ENCODE measurements at regions not wholly inside any gene's neighbourhood (a gene's known extent, or its start where the extent isn't known, plus 50 kb on each side); places are given as distances from the start of the nearest gene placed in this dataset.

- no peak overlapping the region for H3K9ac ChIP-seq (ENCODE audit: control insufficient read depth, insufficient read depth, low read length)
- DNase-seq (ENCODE audit: low read depth, low spot score) = no peak
- H4K20me1 ChIP-seq (ENCODE audit: control insufficient read depth, insufficient read depth) = no peaks in the 10 kb centered on the region
- no TSS peak for BruUV-seq (replicated peaks)
- POLR2A ChIA-PET = no interaction called here
- CTCF ChIA-PET = interaction anchor here (0.6 to 0.7 kb wide), 2 partner anchors 53 to 123 kb away, joined by 3 read pairs; no protein-coding TSS in a partner anchor
- no peak overlapping the region for H3K4me3 ChIP-seq
- H3K9me3 ChIP-seq (replicated peaks; ENCODE audit: control insufficient read depth, insufficient read depth, low read length) = no peaks in the 10 kb centered on the region; the same call in 2 of the 3 replicates
- H3K4me1 ChIP-seq (ENCODE audit: control insufficient read depth, insufficient read depth, low read length) = no peaks in the 10 kb centered on the region; the same call in 1 of the 2 replicates
- H3K27ac ChIP-seq (ENCODE audit: control insufficient read depth, insufficient read depth) = no peak overlapping the region
- RAD21 ChIA-PET (ENCODE audit: unreplicated experiment) = interaction anchor here (1.2 kb wide), 1 partner anchor 21 kb away, joined by 3 read pairs; no protein-coding TSS in a partner anchor
- in situ Hi-C loops (cut with MboI) = no loop called here
- intact Hi-C loops (cut with micrococcal nuclease; ENCODE audit: unreplicated experiment) = no loop called here
- SMC1A ChIA-PET (ENCODE audit: uncharacterized antibody, unreplicated experiment) = interaction anchor here (1.0 kb wide), 1 partner anchor 77 kb away, joined by 3 read pairs; no protein-coding TSS in a partner anchor
- H2AFZ ChIP-seq (ENCODE audit: control insufficient read depth, low read depth, low read length) = no peak overlapping the region
- no peak overlapping the region for H3K4me2 ChIP-seq (ENCODE audit: control insufficient read depth, insufficient read depth)
- no peaks in the 10 kb centered on the region for H3K79me2 ChIP-seq (ENCODE audit: control insufficient read depth, insufficient read depth, low read length)
- H3K36me3 ChIP-seq (ENCODE audit: control insufficient read depth in 2 of 2, insufficient read depth in 2 of 2, low read length in 1 of 2) = no peaks in the 10 kb centered on the region
- FAIRE-seq = no peak
- no peaks in the 10 kb centered on the region for H3K27me3 ChIP-seq (replicated peaks in 1 of 2; ENCODE audit: control insufficient read depth in 2 of 2, insufficient read depth in 2 of 2, low read length in 1 of 2)
- ATAC-seq = no peak
- TF ChIP-seq POLR2A (IDR thresholded peaks at IDR 0.05; ENCODE audit: low read depth, low read length) = no peak
- TF ChIP-seq CBX5 (IDR thresholded peaks at IDR 0.05; ENCODE audit: low read depth) = no peak
- TF ChIP-seq SUZ12 (IDR thresholded peaks at IDR 0.05; ENCODE audit: unreplicated experiment) = no peak
- TF ChIP-seq ZBTB40 (IDR thresholded peaks at IDR 0.05; ENCODE audit: borderline replicate concordance) = no peak
- TF ChIP-seq YY1 (IDR thresholded peaks at IDR 0.05; ENCODE audit: low read depth, low read length) = no peak
- TF ChIP-seq SIX5 (IDR thresholded peaks at IDR 0.05; ENCODE audit: low read depth, low read length, severe bottlenecking) = no peak
- TF ChIP-seq ZNF384 (IDR thresholded peaks at IDR 0.05; ENCODE audit: borderline replicate concordance, low read depth, low read length) = no peak
- TF ChIP-seq PRDM15 (CRISPR knock-in tag; IDR thresholded peaks at IDR 0.05) = no peak
- no peak for TF ChIP-seq NFIC (IDR thresholded peaks at IDR 0.05; ENCODE audit: low read depth, low read length)
- no peak for TF ChIP-seq MYC (IDR thresholded peaks at IDR 0.05; ENCODE audit: insufficient read depth, insufficient read length, insufficient replicate concordance, low read length, severe bottlenecking)
- no peak for TF ChIP-seq NRF1 (conservative IDR thresholded peaks at IDR 0.05; ENCODE audit: low read depth, low read length)
- no peak for TF ChIP-seq GATAD2B (conservative IDR thresholded peaks at IDR 0.05; ENCODE audit: low read depth)
- TF ChIP-seq, protein P1, sequence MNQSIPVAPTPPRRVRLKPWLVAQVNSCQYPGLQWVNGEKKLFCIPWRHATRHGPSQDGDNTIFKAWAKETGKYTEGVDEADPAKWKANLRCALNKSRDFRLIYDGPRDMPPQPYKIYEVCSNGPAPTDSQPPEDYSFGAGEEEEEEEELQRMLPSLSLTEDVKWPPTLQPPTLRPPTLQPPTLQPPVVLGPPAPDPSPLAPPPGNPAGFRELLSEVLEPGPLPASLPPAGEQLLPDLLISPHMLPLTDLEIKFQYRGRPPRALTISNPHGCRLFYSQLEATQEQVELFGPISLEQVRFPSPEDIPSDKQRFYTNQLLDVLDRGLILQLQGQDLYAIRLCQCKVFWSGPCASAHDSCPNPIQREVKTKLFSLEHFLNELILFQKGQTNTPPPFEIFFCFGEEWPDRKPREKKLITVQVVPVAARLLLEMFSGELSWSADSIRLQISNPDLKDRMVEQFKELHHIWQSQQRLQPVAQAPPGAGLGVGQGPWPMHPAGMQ (IDR thresholded peaks at IDR 0.05; ENCODE audit: borderline replicate concordance) = no peak
- TF ChIP-seq NR2C2 (IDR thresholded peaks at IDR 0.05; ENCODE audit: borderline replicate concordance, control insufficient read depth, insufficient read length, low read depth) = no peak
- no peak for TF ChIP-seq STAT1 (conservative IDR thresholded peaks at IDR 0.05)
- TF ChIP-seq RUNX3 (IDR thresholded peaks at IDR 0.05; ENCODE audit: low read length) = no peak
- TF ChIP-seq ZNF24 (IDR thresholded peaks at IDR 0.05) = no peak
- no peak for TF ChIP-seq HDAC2 (IDR thresholded peaks at IDR 0.05)
These were observed 75.0 kb upstream of the BCAR3 start for GRCh38 chr1:93756657-93757056.

Measured in GM12878 (cell line).